GM10248 (cell line): ENCODE measurements at regions not wholly inside any gene's neighbourhood (a gene's known extent, or its start where the extent isn't known, plus 50 kb on each side); places are given as distances from the start of the nearest gene placed in this dataset.
"Not testable (repeated sequence)": the region's sequence is repeated elsewhere in the genome, so short reads cannot be mapped to it uniquely, and the experiment has no call there.

ENCODE experiments used
- CTCF ChIA-PET: fragments of 300-600 bp; sonication (Branson Sonifier 250); formaldehyde crosslinking; extraction: SDS; loops from one replicate; lab custom pipeline; 2021; ENCODE audit warnings: antibody characterized with exemption; lab: Yijun Ruan, JAX
- POLR2A ChIA-PET: fragments of 350-650 bp; sonication (Branson Sonifier 250); formaldehyde crosslinking; extraction: SDS; loops from one replicate; lab custom pipeline; 2020; ENCODE audit warnings: antibody characterized with exemption; lab: Yijun Ruan, JAX
- DNase-seq: peaks from one replicate; pipeline ENCODE4 v3.0.0; 2012; ENCODE audit errors: extremely low spot score
- CTCF ChIP-seq: IDR thresholded peaks from 2 replicates; pipeline ENCODE4 v1.5.1; 2012; ENCODE audit warnings: mild to moderate bottlenecking, low read depth; ENCODE audit errors: extremely low read depth, missing control alignments, control extremely low read depth

- ChIA-PET POLR2A (no interaction called here), CTCF (no interaction called here)
- DNase-seq: no peak
- TF ChIP-seq CTCF: no peak
Measured at GRCh38 chr14:43789458-43789857, 717.6 kb downstream of the FSCB start.

GRCh38 chr14:43786066-43786762 is 720.9 kb downstream of the FSCB start:
- ChIA-PET CTCF (no interaction called here), POLR2A (no interaction called here)
- DNase-seq: no peak
- TF ChIP-seq CTCF: no peak

- CTCF ChIA-PET, POLR2A ChIA-PET, DNase-seq: not testable (repeated sequence)
Measured at GRCh38 chr14:43784432-43784831, 722.7 kb downstream of the FSCB start.

GRCh38 chr14:43778937-43779639 is 728.0 kb downstream of the FSCB start:
- no peak for TF ChIP-seq CTCF
- ChIA-PET POLR2A (no interaction called here), CTCF (interaction anchor here (0.9 kb wide), 1 partner anchor 13 kb away, joined by 3 read pairs; no protein-coding TSS in a partner anchor)
- no peak for DNase-seq

- TF ChIP-seq CTCF: no peak
- POLR2A ChIA-PET: no interaction called here
- CTCF ChIA-PET: no interaction called here
- no peak for DNase-seq
Measured at GRCh38 chr14:43778570-43778936, 728.5 kb downstream of the FSCB start.

- ChIA-PET POLR2A (no interaction called here), CTCF (interaction anchor here (1.1 kb wide), 1 partner anchor 14 kb away, joined by 3 read pairs; no protein-coding TSS in a partner anchor)
- TF ChIP-seq CTCF: no peak
- no peak for DNase-seq
Measured at GRCh38 chr14:43765474-43765873, 741.6 kb downstream of the FSCB start.

GRCh38 chr14:43764433-43764832 is 742.6 kb downstream of the FSCB start:
- no peak for DNase-seq
- TF ChIP-seq CTCF: no peak
- ChIA-PET POLR2A (no interaction called here), CTCF (no interaction called here)
